DMS79 treated with DMSO at 0.1 percent for 48 hours (cell line): ENCODE measurements at regions not wholly inside any gene's neighbourhood (a gene's known extent, or its start where the extent isn't known, plus 50 kb on each side); places are given as distances from the start of the nearest gene placed in this dataset.
"Not testable (repeated sequence)": the region's sequence is repeated elsewhere in the genome, so short reads cannot be mapped to it uniquely, and the experiment has no call there.

Experiments
- DNase-seq: peaks from one replicate; lab custom pipeline; 2025; lab: John Stamatoyannopoulos, UW

GRCh38 chr14:95818581-95818980 lies 58.1 kb upstream of the TUNAR start:
- DNase-seq: no peak

- no peak for DNase-seq
Measured at GRCh38 chr14:95817271-95817670, 59.4 kb upstream of the TUNAR start.

- DNase-seq: no peak
Measured at GRCh38 chr14:95816539-95816938, 60.1 kb upstream of the TUNAR start.

- DNase-seq: no peak
Measured at GRCh38 chr14:95815226-95815690, 61.4 kb upstream of the TUNAR start.

GRCh38 chr14:95814363-95815225 lies 62.0 kb upstream of the TUNAR start:
- no peak for DNase-seq

GRCh38 chr14:95811813-95812212 lies 64.8 kb upstream of the TUNAR start:
- DNase-seq: no peak

GRCh38 chr14:95808371-95808770 lies 68.3 kb upstream of the TUNAR start:
- DNase-seq: no peak

GRCh38 chr14:95796788-95797187 lies 79.8 kb upstream of the TUNAR start:
- DNase-seq: no peak

- DNase-seq: no peak
Measured at GRCh38 chr14:95787941-95788340, 74.0 kb upstream of the TCL1A start.

GRCh38 chr14:95786566-95786965 lies 72.6 kb upstream of the TCL1A start:
- DNase-seq: no peak

- DNase-seq: no peak
Measured at GRCh38 chr14:95784137-95784536, 70.2 kb upstream of the TCL1A start.

- DNase-seq: no peak
Measured at GRCh38 chr14:95776798-95777534, 63.0 kb upstream of the TCL1A start.

- peak; percentile 33 for DNase-seq
Measured at GRCh38 chr14:95774265-95775160, 60.6 kb upstream of the TCL1A start.

- DNase-seq: peak; percentile 32
Measured at GRCh38 chr14:95770777-95771176, 56.9 kb upstream of the TCL1A start.

GRCh38 chr14:95769976-95770375 lies 56.1 kb upstream of the TCL1A start:
- no peak for DNase-seq

GRCh38 chr14:95769431-95769830 lies 55.5 kb upstream of the TCL1A start:
- DNase-seq: not testable (repeated sequence)

GRCh38 chr14:95765051-95765450 lies 51.1 kb upstream of the TCL1A start:
- no peak for DNase-seq

GRCh38 chr14:95763875-95764274 lies 50.0 kb upstream of the TCL1A start:
- no peak for DNase-seq
